ENCODE measurements at regions not wholly inside any gene's neighbourhood (a gene's known extent, or its start where the extent isn't known, plus 50 kb on each side); places are given as distances from the start of the nearest gene placed in this dataset.
"Not testable (repeated sequence)": the region's sequence is repeated elsewhere in the genome, so short reads cannot be mapped to it uniquely, and the experiment has no call there.

- DNase-seq (ENCODE audit: low spot score): no peak
Measured at GRCh38 chr4:151561551-151562256, 152.7 kb downstream of the FHIP1A start.

- DNase-seq (ENCODE audit: low spot score): no peak
Measured at GRCh38 chr4:151563194-151563593, 154.2 kb downstream of the FHIP1A start.

- no peak for DNase-seq (ENCODE audit: low spot score)
Measured at GRCh38 chr4:151564321-151564720, 155.3 kb downstream of the FHIP1A start.

GRCh38 chr4:151565583-151565982 lies 156.6 kb downstream of the FHIP1A start:
- DNase-seq (ENCODE audit: low spot score): no peak

GRCh38 chr4:151566053-151566452 lies 157.1 kb downstream of the FHIP1A start:
- DNase-seq (ENCODE audit: low spot score): no peak

GRCh38 chr4:151567056-151567455 lies 158.1 kb downstream of the FHIP1A start:
- DNase-seq (ENCODE audit: low spot score): no peak

GRCh38 chr4:151568966-151569365 lies 160.0 kb downstream of the FHIP1A start:
- DNase-seq (ENCODE audit: low spot score): no peak

GRCh38 chr4:151569650-151570049 lies 160.7 kb downstream of the FHIP1A start:
- DNase-seq (ENCODE audit: low spot score): no peak

- DNase-seq (ENCODE audit: low spot score): no peak
Measured at GRCh38 chr4:151573474-151573873, 164.5 kb downstream of the FHIP1A start.

- DNase-seq (ENCODE audit: low spot score): peak; percentile 5
Measured at GRCh38 chr4:151573945-151574344, 165.0 kb downstream of the FHIP1A start.

GRCh38 chr4:151574968-151575367 lies 166.0 kb downstream of the FHIP1A start:
- no peak for DNase-seq (ENCODE audit: low spot score)

GRCh38 chr4:151575646-151576045 lies 166.7 kb downstream of the FHIP1A start:
- DNase-seq (ENCODE audit: low spot score): no peak

GRCh38 chr4:151576627-151577026 lies 167.7 kb downstream of the FHIP1A start:
- DNase-seq (ENCODE audit: low spot score): no peak

- DNase-seq (ENCODE audit: low spot score): no peak
Measured at GRCh38 chr4:151581570-151581969, 172.6 kb downstream of the FHIP1A start.

- no peak for DNase-seq (ENCODE audit: low spot score)
Measured at GRCh38 chr4:151582098-151582497, 173.1 kb downstream of the FHIP1A start.

- no peak for DNase-seq (ENCODE audit: low spot score)
Measured at GRCh38 chr4:151583157-151583914, 174.4 kb downstream of the FHIP1A start.

- DNase-seq (ENCODE audit: low spot score): no peak
Measured at GRCh38 chr4:151584101-151584500, 175.1 kb downstream of the FHIP1A start.

- DNase-seq (ENCODE audit: low spot score): not testable (repeated sequence)
Measured at GRCh38 chr4:151595629-151596028, 165.2 kb downstream of the GATB start.

GRCh38 chr4:151597691-151598090 lies 163.1 kb downstream of the GATB start:
- not testable (repeated sequence) for DNase-seq (ENCODE audit: low spot score)

GRCh38 chr4:151599863-151600262 lies 160.9 kb downstream of the GATB start:
- no peak for DNase-seq (ENCODE audit: low spot score)

GRCh38 chr4:151600432-151600831 lies 160.4 kb downstream of the GATB start:
- no peak for DNase-seq (ENCODE audit: low spot score)

GRCh38 chr4:151603377-151603776 lies 157.4 kb downstream of the GATB start:
- no peak for DNase-seq (ENCODE audit: low spot score)

GRCh38 chr4:151604238-151604637 lies 156.6 kb downstream of the GATB start:
- peak; percentile 41 for DNase-seq (ENCODE audit: low spot score)

- no peak for DNase-seq (ENCODE audit: low spot score)
Measured at GRCh38 chr4:151605215-151605614, 155.6 kb downstream of the GATB start.
